Uterus (tissue), 3 donors: ENCODE measurements at regions not wholly inside any gene's neighbourhood (a gene's known extent, or its start where the extent isn't known, plus 50 kb on each side); places are given as distances from the start of the nearest gene placed in this dataset.
"Not testable (repeated sequence)": the region's sequence is repeated elsewhere in the genome, so short reads cannot be mapped to it uniquely, and the experiment has no call there.

Experiments
- DNase-seq, 2 donors: peaks; one replicate each; pipeline ENCODE4 v3.0.0-alpha.2; 2019 to 2020
- H3K27ac ChIP-seq, 2 donors: fragments of 200-600 bp; sonication (generic); 1 replicate in 1 of 2; 2 replicates in 1 of 2; pipeline ENCODE4 v1.5.1; 2016 to 2018
- H3K27me3 ChIP-seq, 2 donors: fragments of 200-600 bp; sonication (generic); one replicate each; pipeline ENCODE4 v1.5.1; 2018 to 2019; ENCODE audit warnings: control low read depth in 1 of 2
- H3K36me3 ChIP-seq, 2 donors: fragments of 200-600 bp; sonication (generic); one replicate each; pipeline ENCODE4 v1.5.1; 2019; ENCODE audit warnings: control low read depth in 1 of 2
- H3K4me1 ChIP-seq, 2 donors: fragments of 200-600 bp; sonication (generic); one replicate each; pipeline ENCODE4 v1.5.1; 2018 to 2019; ENCODE audit warnings: control low read depth in 1 of 2
- H3K4me3 ChIP-seq, 2 donors: fragments of 200-600 bp; sonication (generic); 1 replicate in 1 of 2; 2 replicates in 1 of 2; pipeline ENCODE4 v1.5.1; 2018 to 2019; ENCODE audit warnings: mild to moderate bottlenecking in 1 of 2
- H3K9me3 ChIP-seq, 2 donors: fragments of 200-600 bp; sonication (generic); one replicate each; pipeline ENCODE4 v1.5.1; 2019; ENCODE audit warnings: control low read depth in 1 of 2
- POLR2A ChIP-seq, 2 donors: fragments of 450-650 bp; IDR thresholded peaks; one replicate each; pipeline ENCODE4 v1.6.1; 2016; ENCODE audit warnings: antibody characterized with exemption in 2 of 2, mild to moderate bottlenecking in 1 of 2, moderate library complexity in 1 of 2
- intact Hi-C: fragments of 100-400 bp; cut with DNase I; formaldehyde crosslinking; loops from one replicate; pipeline ENCODE4 v1.15.1; 2023; ENCODE audit warnings: low total_unique reads
- TF ChIP-seq, protein P1 (sequence below), 4 experiments: fragments of 200-600 bp in 2 of 4; fragments of 450-650 bp in 2 of 4; sonication (generic) in 2 of 4; IDR thresholded peaks; one replicate each; pipeline ENCODE4 v1.5.1; 2016 to 2019; ENCODE audit warnings: antibody characterized with exemption in 4 of 4, mild to moderate bottlenecking in 2 of 4, moderate library complexity in 1 of 4
- donor health status: DM: yes; HTN: yes; CAD: no.

DNA sequence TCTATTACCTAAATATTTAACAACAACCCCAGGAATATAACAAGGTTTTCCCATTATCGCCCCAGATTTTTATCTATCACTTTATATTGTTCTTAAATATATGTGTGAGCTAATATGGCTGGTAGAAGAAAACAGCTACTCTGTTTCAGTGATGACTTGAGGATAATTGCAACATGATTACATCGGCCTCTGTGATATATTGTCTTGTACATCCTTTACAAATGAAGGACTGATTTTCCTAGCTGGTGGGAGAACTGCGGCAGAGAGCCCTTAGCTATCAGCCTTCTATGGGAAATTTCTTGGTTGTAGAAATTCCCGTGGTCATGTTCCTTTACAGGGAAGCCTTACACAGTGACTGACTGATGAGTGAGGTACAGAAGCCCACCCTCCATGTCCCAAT lies 110.9 kb upstream of the ZNF717 start:
- Histone ChIP-seq H3K27me3 (peaks cover 0 to 3% of the 10 kb centered on the region in 2 donors), H3K9me3 (no peaks in the 10 kb centered on the region), H3K36me3 (no peaks in the 10 kb centered on the region), H3K4me1 (no peaks in the 10 kb centered on the region), H3K4me3 (no peak overlapping the region), H3K27ac (no peak overlapping the region)
- TF ChIP-seq, protein P1, sequence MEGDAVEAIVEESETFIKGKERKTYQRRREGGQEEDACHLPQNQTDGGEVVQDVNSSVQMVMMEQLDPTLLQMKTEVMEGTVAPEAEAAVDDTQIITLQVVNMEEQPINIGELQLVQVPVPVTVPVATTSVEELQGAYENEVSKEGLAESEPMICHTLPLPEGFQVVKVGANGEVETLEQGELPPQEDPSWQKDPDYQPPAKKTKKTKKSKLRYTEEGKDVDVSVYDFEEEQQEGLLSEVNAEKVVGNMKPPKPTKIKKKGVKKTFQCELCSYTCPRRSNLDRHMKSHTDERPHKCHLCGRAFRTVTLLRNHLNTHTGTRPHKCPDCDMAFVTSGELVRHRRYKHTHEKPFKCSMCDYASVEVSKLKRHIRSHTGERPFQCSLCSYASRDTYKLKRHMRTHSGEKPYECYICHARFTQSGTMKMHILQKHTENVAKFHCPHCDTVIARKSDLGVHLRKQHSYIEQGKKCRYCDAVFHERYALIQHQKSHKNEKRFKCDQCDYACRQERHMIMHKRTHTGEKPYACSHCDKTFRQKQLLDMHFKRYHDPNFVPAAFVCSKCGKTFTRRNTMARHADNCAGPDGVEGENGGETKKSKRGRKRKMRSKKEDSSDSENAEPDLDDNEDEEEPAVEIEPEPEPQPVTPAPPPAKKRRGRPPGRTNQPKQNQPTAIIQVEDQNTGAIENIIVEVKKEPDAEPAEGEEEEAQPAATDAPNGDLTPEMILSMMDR (IDR thresholded peaks at IDR 0.05) = no peak
- TF ChIP-seq POLR2A (IDR thresholded peaks at IDR 0.05) = no peak
- intact Hi-C loops = no loop called here
- DNase-seq = no peak

DNA sequence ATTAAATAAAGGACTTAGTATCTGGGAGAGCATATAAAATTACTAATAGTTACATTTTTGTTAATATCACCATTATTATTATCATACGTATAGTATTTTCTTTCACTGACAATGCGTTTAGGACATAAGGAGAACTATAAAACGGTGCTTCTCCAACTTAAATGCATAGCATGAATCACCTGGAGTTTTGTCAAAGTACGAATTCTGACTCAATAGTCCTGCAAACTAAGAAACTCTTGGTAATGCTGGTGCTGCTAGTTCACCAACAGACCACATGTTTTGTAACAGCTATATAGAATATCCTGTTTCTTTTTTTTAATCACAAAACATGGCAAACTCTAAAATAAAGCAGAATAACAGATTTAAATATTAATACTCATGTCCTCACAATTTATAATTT lies 116.1 kb upstream of the ZNF717 start:
- H3K36me3 ChIP-seq, H3K9me3 ChIP-seq, intact Hi-C loops, H3K27ac ChIP-seq, H3K27me3 ChIP-seq, H3K4me1 ChIP-seq, DNase-seq, H3K4me3 ChIP-seq: not testable (repeated sequence)

DNA sequence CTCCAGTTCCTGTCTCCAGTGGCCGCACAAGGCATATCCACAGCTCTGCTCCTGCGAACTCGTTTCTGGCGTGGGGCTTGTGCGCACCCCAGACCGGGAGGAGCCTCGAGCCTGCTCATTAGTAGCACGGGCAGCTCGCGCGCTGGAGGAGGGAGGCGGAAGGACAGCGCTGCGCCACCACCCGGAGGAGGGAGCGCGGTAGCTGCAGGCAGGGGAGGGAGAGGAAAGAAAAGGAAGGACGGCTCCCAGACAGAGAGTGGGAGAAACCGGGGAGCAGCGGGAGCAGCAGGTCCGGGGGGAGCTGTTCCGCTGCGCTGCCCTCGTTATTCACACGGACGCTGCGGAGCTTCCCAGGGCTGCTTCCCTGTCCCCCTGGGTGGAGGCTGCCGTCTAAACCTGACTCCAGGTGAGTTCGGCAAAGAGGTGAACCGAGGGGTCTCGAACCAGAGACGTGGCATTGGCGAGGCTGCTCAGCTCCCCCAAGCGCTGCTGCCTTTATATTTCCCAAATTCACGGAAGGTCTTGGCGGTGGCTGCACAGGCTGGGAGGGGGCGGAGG lies 121.3 kb upstream of the ZNF717 start:
- no peak for DNase-seq
- no peak for TF ChIP-seq POLR2A (IDR thresholded peaks at IDR 0.05)
- TF ChIP-seq, protein P1 (IDR thresholded peaks at IDR 0.05) = no peak
- Histone ChIP-seq H3K36me3 (no peaks in the 10 kb centered on the region), H3K27ac (no peak overlapping the region), H3K4me3 (no peak overlapping the region), H3K27me3 (no peaks in the 10 kb centered on the region), H3K9me3 (no peaks in the 10 kb centered on the region), H3K4me1 (no peaks in the 10 kb centered on the region)
- intact Hi-C loops = no loop called here

DNA sequence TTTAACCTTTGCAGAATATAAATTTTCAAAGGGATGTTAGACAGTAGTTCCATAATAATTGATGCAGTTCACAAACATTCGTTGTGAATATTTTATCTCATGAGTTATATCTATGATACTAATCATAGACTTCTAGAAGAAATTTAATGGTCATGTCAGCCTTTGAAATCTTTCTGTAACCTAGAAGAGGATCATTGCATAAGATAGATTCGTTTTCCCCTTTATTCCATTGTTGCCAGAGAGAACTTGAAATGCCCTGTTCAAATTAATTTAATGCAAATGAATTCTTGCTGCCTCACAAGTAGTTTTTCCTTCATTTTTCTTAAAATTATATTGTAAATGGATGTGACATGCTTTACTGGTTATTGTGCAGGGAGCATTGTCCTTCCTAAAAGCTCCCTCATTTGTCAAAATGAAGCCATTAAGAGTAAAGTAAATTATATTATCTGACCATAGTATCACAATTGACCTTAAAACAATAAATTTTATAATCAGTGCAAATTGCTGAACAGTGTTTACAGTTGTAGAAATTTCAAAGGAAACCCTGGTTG lies 128.5 kb upstream of the ZNF717 start:
- intact Hi-C loops = no loop called here

DNA sequence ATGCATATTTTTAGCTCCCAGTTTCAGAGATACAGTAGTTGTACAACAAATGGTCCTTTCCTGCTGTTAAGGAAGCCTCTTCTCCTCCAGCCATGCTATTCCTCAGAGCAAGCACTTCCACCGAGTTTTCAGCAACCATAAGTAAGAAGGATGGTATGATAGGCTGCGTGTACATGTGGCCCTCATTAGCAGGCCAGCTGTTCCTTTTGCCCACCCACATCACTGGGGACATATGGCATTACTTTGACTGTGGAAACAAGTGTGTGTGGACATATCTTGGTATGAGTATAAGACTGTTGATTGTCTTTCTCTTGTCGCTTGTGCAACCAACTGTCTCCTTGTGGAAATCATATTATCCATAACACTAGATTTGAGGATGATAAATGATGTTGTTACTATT lies 129.4 kb upstream of the ZNF717 start:
- DNase-seq, H3K27ac ChIP-seq, H3K4me1 ChIP-seq, intact Hi-C loops, H3K36me3 ChIP-seq, H3K27me3 ChIP-seq, H3K9me3 ChIP-seq, H3K4me3 ChIP-seq: not testable (repeated sequence)

More for the DNA sequence above, 128.5 kb upstream of the ZNF717 start:
- H3K27me3 ChIP-seq = no peaks in the 10 kb centered on the region
- no peak overlapping the region for H3K27ac ChIP-seq
- no peaks in the 10 kb centered on the region for H3K9me3 ChIP-seq
- no peak overlapping the region for H3K4me3 ChIP-seq
- TF ChIP-seq POLR2A (IDR thresholded peaks at IDR 0.05) = no peak
- TF ChIP-seq, protein P1 (IDR thresholded peaks at IDR 0.05) = no peak
- no peak for DNase-seq
- H3K4me1 ChIP-seq = no peaks in the 10 kb centered on the region
- H3K36me3 ChIP-seq = no peaks in the 10 kb centered on the region

DNA sequence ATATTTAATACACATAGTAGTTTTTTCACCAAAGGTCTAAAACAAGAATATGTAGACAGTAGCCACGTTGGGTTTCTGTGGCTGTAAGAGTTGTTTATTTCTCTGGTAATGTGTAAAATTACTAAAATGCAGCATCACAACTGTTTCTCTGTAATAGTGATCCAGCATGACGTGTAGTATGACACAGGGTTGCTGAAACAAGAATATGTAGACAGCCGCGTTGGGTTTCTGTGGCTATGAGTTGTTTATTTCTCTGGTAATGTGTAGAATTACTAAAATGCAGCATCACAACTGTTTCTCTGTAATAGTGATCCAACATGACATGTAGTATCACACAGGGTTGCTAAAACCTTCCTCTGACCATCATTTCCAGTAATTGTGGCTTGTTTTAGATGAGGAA lies 153.6 kb upstream of the ZNF717 start:
- H3K4me1 ChIP-seq = no peaks in the 10 kb centered on the region
- H3K9me3 ChIP-seq = no peaks in the 10 kb centered on the region
- TF ChIP-seq POLR2A (IDR thresholded peaks at IDR 0.05) = no peak
- TF ChIP-seq, protein P1 (IDR thresholded peaks at IDR 0.05) = no peak
- H3K27ac ChIP-seq = no peak overlapping the region
- intact Hi-C loops = no loop called here
- no peak overlapping the region for H3K4me3 ChIP-seq
- H3K27me3 ChIP-seq = no peaks in the 10 kb centered on the region
- H3K36me3 ChIP-seq = no peaks in the 10 kb centered on the region
- no peak for DNase-seq
